SK-N-SH treated with all-trans-retinoic acid at 6 μM for 48 hours (cell line): ENCODE measurements at regions not wholly inside any gene's neighbourhood (a gene's known extent, or its start where the extent isn't known, plus 50 kb on each side); places are given as distances from the start of the nearest gene placed in this dataset.

Experiments used
- ATAC-seq: fragments of 200-7000 bp; cut with Tn5 transposase; 3 replicates; pipeline ENCODE4 v1.9.1; 2020; ENCODE audit warnings: mild to moderate bottlenecking, moderate library complexity
- ARNTL ChIP-seq: fragments of 450-650 bp; formaldehyde crosslinking; IDR thresholded peaks from 2 replicates; pipeline ENCODE4 v1.5.0; 2020; ENCODE audit warnings: low read depth, mild to moderate bottlenecking, moderate library complexity, borderline replicate concordance
- BACH2 ChIP-seq: fragments of 250-450 bp; sonication (Bioruptor Pico); IDR thresholded peaks from 2 replicates; pipeline ENCODE4 v1.9.0; 2021; ENCODE audit warnings: mild to moderate bottlenecking, borderline replicate concordance
- CSDC2 ChIP-seq: fragments of 250-450 bp; sonication (Bioruptor Pico); IDR thresholded peaks from 2 replicates; pipeline ENCODE4 v1.5.0; 2020; ENCODE audit warnings: mild to moderate bottlenecking, moderate library complexity
- ESRRG ChIP-seq: fragments of 250-450 bp; sonication (Bioruptor Pico); IDR thresholded peaks from 2 replicates; pipeline ENCODE4 v1.6.1; 2021; ENCODE audit warnings: mild to moderate bottlenecking
- GLIS3 ChIP-seq: fragments of 250-450 bp; sonication (Bioruptor Pico); IDR thresholded peaks from 2 replicates; pipeline ENCODE4 v1.5.0; 2020; ENCODE audit warnings: mild to moderate bottlenecking, moderate library complexity
- OSR1 ChIP-seq: fragments of 250-450 bp; sonication (Bioruptor Pico); IDR thresholded peaks from 2 replicates; pipeline ENCODE4 v1.8.0; 2022; ENCODE audit warnings: moderate library complexity, mild to moderate bottlenecking, inconsistent platforms
- PPARA ChIP-seq: fragments of 250-450 bp; sonication (Bioruptor Pico); IDR thresholded peaks from 2 replicates; pipeline ENCODE4 v1.5.0; 2020; ENCODE audit warnings: mild to moderate bottlenecking, borderline replicate concordance
- RARB ChIP-seq: fragments of 250-450 bp; sonication (Bioruptor Pico); IDR thresholded peaks from 2 replicates; pipeline ENCODE4 v1.8.0; 2021; ENCODE audit warnings: mild to moderate bottlenecking, moderate library complexity
- SNAI2 ChIP-seq: fragments of 250-450 bp; sonication (Bioruptor Pico); IDR thresholded peaks from 2 replicates; pipeline ENCODE4 v1.5.0; 2020; ENCODE audit warnings: mild to moderate bottlenecking, moderate library complexity
- TCF4 ChIP-seq: fragments of 250-450 bp; sonication (Bioruptor Pico); IDR thresholded peaks from 2 replicates; pipeline ENCODE4 v1.8.0; 2021; ENCODE audit warnings: mild to moderate bottlenecking, moderate library complexity, borderline replicate concordance
- ZC3H10 ChIP-seq: fragments of 250-450 bp; sonication (Bioruptor Pico); IDR thresholded peaks from 2 replicates; pipeline ENCODE4 v1.5.1; 2021; ENCODE audit warnings: mild to moderate bottlenecking, moderate library complexity
- ZFP30 ChIP-seq: fragments of 450-650 bp; formaldehyde crosslinking; IDR thresholded peaks from 2 replicates; pipeline ENCODE4 v1.5.0; 2022; ENCODE audit warnings: mild to moderate bottlenecking, moderate library complexity
- ZNF565 ChIP-seq: fragments of 450-650 bp; formaldehyde crosslinking; conservative IDR thresholded peaks from 2 replicates; pipeline ENCODE4 v1.5.0; 2020; ENCODE audit warnings: low read depth, mild to moderate bottlenecking, moderate library complexity
- ZNF70 ChIP-seq: fragments of 450-650 bp; formaldehyde crosslinking; IDR thresholded peaks from 2 replicates; pipeline ENCODE4 v1.5.0; 2020; ENCODE audit warnings: mild to moderate bottlenecking, moderate library complexity
- ZNF8 ChIP-seq: fragments of 450-650 bp; formaldehyde crosslinking; IDR thresholded peaks from 2 replicates; pipeline ENCODE4 v1.5.0; 2020; ENCODE audit warnings: mild to moderate bottlenecking, moderate library complexity
- TF ChIP-seq, protein P1 (sequence below): fragments of 250-450 bp; sonication (Bioruptor Pico); IDR thresholded peaks from 2 replicates; pipeline ENCODE4 v1.5.1; 2021; ENCODE audit warnings: mild to moderate bottlenecking, moderate library complexity
- TF ChIP-seq, protein P2 (sequence below): fragments of 250-450 bp; sonication (Bioruptor Pico); IDR thresholded peaks from 2 replicates; pipeline ENCODE4 v1.8.0; 2020; ENCODE audit warnings: mild to moderate bottlenecking, moderate library complexity, borderline replicate concordance
- TF ChIP-seq, protein P3 (sequence below): fragments of 250-450 bp; sonication (Bioruptor Pico); IDR thresholded peaks from 2 replicates; pipeline ENCODE4 v1.8.0; 2021; ENCODE audit warnings: low read depth, mild to moderate bottlenecking, moderate library complexity, borderline replicate concordance

DNA sequence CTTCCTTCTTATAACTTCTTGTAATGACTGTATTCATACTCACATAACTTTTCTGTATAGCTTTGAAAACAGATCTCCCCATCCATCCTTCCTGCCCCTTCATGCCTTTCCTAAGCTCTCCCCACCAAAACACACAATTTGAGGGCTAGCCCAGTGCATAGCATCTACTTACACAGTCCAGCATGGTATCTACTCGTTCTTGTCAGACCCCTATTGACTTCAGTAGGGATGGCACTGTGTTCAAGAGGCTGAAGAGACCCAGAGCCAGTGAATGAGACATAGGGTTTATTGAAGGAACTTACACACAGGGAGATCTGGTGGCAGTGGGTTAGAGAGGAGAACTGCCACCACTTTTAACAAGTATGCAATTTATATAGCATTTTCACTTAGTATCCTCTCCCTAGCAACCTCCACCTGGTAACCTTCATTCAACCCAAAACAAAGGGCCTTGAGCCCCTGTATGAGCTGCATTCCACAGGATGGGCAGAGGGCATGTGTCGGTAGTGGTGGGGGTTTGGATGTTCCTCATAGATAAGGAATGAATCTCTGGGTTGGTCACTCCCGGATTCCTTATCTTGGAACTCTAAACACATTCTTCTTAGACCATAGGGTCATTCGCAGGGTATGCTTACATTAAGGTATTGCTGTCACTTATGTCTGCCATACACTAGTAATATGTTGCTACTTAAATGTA lies 64.9 kb upstream of the GNG12 start:
- ATAC-seq, result no peak
- TF ChIP-seq, protein P1, sequence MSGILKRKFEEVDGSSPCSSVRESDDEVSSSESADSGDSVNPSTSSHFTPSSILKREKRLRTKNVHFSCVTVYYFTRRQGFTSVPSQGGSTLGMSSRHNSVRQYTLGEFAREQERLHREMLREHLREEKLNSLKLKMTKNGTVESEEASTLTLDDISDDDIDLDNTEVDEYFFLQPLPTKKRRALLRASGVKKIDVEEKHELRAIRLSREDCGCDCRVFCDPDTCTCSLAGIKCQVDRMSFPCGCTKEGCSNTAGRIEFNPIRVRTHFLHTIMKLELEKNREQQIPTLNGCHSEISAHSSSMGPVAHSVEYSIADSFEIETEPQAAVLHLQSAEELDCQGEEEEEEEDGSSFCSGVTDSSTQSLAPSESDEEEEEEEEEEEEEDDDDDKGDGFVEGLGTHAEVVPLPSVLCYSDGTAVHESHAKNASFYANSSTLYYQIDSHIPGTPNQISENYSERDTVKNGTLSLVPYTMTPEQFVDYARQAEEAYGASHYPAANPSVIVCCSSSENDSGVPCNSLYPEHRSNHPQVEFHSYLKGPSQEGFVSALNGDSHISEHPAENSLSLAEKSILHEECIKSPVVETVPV (CRISPR knock-in tag), result no peak

DNA sequence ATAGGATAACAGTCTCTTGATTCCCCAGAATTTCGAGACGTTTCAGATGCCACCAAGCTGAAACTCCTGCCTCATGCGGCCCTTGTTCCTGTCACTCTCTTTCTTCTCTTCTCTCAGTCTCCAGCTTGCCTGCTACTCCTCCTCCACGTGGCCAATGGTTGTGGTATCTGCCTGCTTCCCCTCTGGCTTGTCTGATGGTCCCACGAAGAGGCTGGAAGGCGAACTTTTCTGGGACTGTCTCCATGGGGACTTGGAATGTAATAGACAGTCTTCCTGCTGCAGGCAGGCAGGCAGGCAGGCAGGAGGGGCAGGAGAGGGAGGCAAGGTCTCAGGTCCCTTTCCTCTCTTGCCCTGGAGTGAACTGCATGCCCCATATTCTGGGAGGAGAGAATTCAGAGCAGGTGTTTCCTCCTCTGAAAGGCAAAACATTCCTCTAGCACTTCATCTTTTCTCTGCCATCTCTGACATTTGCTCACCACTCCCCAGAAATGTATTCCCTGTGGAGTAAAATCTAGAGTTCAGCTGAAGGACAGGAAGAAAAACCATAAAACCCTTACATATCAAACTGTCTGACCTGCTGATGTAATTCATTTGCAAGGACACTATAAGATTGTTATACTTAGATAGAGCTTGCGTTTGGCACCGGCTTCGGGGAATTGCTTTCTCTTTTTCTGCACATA lies 64.1 kb upstream of the GNG12 start:
- TF ChIP-seq ESRRG, result no peak
- TF ChIP-seq SNAI2 (CRISPR knock-in tag), result no peak
- TF ChIP-seq ZNF565 (CRISPR knock-in tag), result no peak
- TF ChIP-seq ZNF8, result no peak
- TF ChIP-seq CSDC2 (CRISPR knock-in tag), result no peak
- TF ChIP-seq GLIS3, result no peak
- TF ChIP-seq, protein P2, sequence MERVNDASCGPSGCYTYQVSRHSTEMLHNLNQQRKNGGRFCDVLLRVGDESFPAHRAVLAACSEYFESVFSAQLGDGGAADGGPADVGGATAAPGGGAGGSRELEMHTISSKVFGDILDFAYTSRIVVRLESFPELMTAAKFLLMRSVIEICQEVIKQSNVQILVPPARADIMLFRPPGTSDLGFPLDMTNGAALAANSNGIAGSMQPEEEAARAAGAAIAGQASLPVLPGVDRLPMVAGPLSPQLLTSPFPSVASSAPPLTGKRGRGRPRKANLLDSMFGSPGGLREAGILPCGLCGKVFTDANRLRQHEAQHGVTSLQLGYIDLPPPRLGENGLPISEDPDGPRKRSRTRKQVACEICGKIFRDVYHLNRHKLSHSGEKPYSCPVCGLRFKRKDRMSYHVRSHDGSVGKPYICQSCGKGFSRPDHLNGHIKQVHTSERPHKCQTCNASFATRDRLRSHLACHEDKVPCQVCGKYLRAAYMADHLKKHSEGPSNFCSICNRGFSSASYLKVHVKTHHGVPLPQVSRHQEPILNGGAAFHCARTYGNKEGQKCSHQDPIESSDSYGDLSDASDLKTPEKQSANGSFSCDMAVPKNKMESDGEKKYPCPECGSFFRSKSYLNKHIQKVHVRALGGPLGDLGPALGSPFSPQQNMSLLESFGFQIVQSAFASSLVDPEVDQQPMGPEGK, result no peak
- no peak for TF ChIP-seq ARNTL
- TF ChIP-seq, protein P1 (CRISPR knock-in tag), result no peak
- TF ChIP-seq, protein P3, sequence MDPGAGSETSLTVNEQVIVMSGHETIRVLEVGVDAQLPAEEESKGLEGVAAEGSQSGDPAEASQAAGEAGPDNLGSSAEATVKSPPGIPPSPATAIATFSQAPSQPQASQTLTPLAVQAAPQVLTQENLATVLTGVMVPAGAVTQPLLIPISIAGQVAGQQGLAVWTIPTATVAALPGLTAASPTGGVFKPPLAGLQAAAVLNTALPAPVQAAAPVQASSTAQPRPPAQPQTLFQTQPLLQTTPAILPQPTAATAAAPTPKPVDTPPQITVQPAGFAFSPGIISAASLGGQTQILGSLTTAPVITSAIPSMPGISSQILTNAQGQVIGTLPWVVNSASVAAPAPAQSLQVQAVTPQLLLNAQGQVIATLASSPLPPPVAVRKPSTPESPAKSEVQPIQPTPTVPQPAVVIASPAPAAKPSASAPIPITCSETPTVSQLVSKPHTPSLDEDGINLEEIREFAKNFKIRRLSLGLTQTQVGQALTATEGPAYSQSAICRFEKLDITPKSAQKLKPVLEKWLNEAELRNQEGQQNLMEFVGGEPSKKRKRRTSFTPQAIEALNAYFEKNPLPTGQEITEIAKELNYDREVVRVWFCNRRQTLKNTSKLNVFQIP (CRISPR knock-in tag), result no peak
- TF ChIP-seq RARB (CRISPR knock-in tag), result no peak
- no peak for TF ChIP-seq TCF4 (CRISPR knock-in tag)
- TF ChIP-seq OSR1 (CRISPR knock-in tag), result no peak
- no peak for ATAC-seq

DNA sequence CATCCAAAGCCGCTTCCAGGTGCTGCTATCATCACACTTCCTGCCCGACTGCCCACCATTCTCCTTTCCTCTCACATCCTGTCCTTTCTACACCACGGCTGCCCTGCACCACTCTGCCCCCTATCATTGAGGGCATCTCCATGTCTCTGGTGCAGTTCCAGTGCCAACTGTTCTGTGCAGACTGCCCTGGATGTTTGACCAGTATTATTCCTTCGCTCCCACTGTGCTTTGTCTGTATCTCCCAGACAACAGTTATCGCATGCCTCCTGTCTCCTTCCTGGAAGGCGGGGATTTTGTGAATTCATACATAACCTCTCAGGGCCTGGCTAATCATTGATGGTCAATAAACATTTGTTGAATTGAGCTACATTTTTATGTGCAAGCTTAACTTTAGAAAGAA lies 63.6 kb upstream of the GNG12 start:
- ATAC-seq, result no peak
- TF ChIP-seq, protein P3 (CRISPR knock-in tag), result no peak
- TF ChIP-seq ZFP30 (CRISPR knock-in tag), result no peak
- TF ChIP-seq, protein P1 (CRISPR knock-in tag), result no peak
- TF ChIP-seq GLIS3, result no peak
- no peak for TF ChIP-seq BACH2 (CRISPR knock-in tag)
- TF ChIP-seq, protein P2, result no peak
- TF ChIP-seq PPARA (CRISPR knock-in tag), result no peak
- TF ChIP-seq ZNF70 (CRISPR knock-in tag), result no peak
- no peak for TF ChIP-seq CSDC2 (CRISPR knock-in tag)
- TF ChIP-seq ARNTL, result no peak
- TF ChIP-seq ESRRG, result no peak
- TF ChIP-seq TCF4 (CRISPR knock-in tag), result no peak
- no peak for TF ChIP-seq ZNF8
- TF ChIP-seq ZC3H10 (CRISPR knock-in tag), result no peak
